GM19025 (cell line): ENCODE measurements at regions not wholly inside any gene's neighbourhood (a gene's known extent, or its start where the extent isn't known, plus 50 kb on each side); places are given as distances from the start of the nearest gene placed in this dataset.

Source experiments
- ATAC-seq: cut with Tn5 transposase; IDR thresholded peaks from one replicate; pipeline ENCODE4 v1.9.1; 2021; ENCODE audit warnings: mild to moderate bottlenecking, low read depth, moderate library complexity; ENCODE audit not compliant: unreplicated experiment

DNA sequence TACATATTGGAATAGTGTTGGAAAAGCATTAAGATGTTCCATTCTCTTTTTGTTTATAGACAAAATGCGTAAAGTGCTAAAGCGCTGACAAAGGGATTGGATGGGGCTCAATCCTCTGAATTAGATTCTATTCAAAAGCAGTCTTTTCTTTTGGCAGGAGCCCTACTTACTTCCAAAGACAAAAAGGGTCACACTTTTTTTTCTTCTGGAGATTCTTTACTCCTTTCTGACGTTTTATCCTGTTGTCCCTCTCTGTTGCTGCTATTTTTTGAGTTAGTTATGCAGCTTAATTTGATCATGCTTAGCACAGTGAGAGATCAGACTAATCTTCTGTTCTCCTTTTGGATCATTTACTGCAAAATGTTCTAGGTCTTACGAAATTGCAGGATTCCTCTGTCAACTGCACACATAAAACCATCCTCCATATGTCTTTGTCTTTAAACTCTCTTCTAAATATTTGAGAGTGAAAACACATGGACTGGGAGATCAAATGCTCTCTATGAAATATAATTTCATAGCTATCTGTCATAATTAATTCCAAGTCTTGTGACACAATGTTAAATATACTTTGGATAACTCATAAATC, 656.4 kb upstream of the ADGRL2 start:
- no peak for ATAC-seq

DNA sequence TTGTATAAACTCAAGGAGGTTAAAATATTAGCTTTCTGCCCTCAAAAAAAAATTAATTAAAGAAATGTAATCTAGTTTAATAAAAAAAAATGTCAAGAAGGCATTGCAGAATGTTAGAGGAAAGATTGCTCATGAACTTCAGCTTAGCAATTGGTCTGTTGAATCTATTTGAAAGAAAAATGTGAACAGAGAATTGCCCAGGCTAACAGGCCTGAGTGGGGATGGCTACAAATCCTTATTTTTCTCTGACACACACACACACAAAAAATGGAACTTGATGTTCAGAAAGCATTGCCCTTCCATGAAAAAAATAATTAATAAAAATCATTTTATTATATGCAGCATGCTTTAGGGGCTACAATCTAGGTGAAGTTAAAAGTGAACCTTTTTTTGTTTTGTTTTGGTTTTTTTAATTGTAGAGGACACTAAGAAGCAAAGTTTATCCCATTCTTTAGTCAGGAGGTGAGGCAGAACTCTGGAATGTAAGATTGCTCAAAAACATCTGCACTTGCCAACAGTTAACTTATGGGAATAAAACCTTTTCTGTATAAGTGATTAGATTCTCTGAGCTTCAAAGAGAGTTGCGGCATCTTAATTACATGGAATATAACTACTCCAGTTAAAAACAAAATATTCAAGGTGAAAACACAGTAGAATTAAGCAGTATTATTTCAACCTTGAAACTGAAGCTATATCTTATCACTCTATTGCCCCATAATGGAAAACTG, 658.5 kb upstream of the ADGRL2 start:
- ATAC-seq: no peak

DNA sequence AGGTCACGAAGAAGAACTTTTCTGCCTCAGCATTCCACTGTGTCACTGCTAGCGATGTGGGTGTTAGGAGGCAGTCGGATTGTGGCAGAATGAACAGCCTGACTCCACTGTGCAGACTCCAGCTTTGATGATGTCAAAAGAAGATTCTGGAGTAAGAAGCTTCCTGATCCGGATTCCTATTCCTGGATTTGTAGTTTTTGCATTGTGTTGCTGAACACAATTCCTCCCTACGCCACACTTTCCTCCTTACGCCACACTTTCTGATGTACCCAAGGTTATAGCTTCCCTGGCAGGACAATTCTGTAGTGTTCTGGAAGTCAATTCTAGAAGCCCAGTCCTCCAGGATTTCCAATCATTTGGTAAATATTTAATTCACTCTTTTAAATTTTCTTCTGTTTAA, 665.2 kb upstream of the ADGRL2 start:
- no peak for ATAC-seq

DNA sequence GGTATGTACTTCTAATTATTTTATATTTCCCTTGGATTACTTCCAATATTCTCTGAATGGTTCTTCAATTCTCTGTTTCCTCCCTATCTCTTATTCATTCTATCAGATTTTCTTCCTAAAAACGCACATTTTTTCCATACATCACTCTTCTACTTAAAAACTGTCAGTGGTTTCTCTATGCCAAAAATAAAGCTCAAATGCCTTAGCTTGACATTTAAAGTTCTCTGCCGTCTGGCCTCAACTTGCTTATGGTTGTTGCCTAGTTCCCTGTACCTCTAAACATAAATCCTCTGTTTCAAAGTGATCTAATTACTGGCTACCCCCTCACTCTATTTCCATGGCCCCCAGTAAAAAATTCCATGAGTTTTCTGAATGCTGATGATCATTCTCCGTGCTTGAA, 671.0 kb upstream of the ADGRL2 start:
- ATAC-seq: no peak

DNA sequence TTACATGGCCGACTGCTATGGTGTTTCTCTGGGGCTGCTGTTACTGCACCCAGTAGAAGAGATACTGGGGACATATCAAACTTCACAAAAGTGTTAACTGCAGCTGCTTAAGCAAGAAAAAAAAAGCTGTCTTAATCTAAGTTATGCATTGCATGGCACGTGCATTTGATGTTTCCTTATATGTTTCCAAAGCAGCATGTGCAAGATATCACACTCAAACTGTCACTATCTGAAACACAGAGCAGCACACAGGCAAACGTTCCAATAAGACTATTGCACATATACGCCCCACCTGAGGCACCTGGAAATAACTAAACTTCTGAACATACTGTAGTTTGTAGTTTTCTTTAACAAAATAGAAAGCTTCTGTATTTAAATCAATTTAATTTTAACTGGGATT, 671.4 kb upstream of the ADGRL2 start:
- ATAC-seq: no peak

DNA sequence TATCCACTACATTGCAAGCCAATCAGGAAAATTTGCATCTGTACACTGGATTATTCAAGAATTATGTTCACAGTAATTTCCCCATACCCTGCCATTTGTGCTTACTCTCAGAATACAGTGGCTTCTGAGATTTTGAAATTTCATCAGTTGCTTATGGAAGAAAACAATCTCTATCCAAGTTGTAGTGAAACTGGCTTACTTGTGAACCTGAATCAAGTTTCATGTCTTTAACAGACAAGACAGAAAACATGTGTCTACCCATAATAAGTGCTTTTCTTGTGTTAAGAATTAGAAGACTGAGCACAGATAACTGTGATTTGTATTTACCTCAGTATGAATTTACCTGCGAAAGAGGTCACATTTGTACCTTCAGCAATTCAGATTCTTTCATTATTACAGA, 672.7 kb upstream of the ADGRL2 start:
- no peak for ATAC-seq

DNA sequence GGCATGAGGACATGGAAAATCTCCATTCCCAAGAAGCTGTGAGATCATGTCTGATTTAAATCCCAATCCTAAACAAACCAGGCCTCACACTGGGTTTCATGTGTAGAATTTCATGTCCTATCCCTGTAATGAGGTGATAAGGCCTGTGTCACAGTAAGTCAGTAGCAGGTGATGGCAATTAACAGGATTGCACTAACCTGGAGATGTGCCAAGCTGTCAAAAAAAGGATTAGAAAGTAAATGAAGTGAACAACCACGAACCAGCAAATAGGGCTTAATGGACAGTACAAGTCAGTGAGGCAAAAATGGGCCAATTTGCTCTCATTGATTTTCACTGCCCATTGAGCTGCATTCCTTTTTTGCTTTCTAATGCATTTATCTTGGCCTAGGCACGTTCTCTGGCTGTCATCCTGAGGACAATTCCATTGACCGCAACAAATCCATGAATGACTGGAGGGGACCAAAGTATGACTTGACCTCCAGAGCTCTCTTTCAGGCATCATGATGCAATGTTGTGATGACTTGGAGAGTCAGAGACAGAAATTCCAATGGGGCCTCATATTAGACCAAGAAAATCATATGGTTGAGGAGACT, 673.6 kb upstream of the ADGRL2 start:
- ATAC-seq: no peak

DNA sequence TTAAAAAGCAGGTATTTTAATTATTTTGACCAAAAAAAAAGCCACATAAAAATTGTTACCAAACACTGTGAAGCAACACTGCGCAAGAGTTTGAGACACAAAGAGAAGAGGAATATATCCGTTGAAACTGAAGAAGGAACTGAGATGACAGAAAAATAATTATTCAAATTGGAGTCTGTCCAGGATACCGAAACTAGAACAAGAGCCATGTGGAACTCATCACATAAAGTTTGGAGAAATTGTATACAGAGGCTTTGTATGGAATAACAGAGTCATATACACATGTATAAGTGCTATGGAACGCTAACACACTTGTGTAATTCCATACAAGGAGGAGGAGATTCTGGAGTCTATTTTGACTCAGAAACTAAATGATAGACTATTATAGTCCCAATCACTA, 675.1 kb upstream of the ADGRL2 start:
- no peak for ATAC-seq

DNA sequence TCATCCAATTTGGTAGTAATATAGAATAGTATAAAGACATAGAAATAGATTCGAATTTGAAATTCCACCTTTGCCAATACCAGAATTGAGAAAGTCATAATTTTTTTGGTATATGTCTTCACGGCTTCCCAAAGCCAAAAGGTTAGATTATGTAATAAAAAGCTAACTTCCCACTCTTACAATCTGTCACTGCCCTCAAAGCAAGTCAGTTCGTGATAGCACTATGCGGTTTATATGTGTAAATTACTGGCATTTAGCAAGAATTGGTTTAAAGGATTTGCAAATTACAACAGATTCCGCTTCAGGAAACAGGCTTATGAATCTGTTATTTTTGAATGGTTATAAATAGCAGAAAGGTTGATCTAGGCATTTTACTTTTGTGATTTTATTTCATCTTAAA, 679.4 kb upstream of the ADGRL2 start:
- no peak for ATAC-seq

DNA sequence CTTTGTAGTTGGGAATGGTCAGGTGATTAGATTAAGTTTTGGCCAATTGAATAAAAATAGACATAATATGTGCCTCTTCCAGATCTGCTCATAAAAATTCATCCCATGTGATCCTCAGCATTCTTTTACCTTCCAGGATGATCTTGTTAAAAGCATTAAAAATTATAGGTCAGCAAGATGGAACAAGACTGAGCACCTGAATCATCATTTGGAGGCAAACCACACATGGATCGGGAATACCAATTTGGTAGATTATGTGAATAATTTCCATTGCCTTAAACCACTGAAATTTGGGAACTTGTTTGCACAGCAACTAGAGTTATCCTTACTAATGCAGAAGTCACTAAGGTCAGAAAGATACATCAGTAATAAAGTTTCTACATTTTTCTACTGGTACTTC, 681.4 kb upstream of the ADGRL2 start:
- no peak for ATAC-seq

DNA sequence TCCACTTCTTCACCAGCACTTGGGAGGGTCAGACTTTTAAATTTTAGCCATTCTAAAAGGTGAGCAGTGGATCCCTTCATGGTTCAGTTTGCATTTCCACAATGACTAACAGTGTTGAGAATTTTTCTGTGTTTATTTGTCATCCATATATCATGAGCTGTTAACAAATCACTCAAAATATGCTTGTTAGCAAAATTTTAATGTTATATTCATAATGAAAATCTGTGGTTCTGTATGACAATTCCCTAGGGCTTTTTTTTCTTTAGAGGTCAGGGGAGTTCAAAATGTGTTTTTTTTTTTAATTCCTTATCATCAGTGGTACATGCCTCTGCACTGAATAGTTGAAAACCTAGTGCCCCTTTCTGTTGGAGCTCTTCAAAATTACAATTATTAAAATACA, 682.2 kb upstream of the ADGRL2 start:
- ATAC-seq: no peak

DNA sequence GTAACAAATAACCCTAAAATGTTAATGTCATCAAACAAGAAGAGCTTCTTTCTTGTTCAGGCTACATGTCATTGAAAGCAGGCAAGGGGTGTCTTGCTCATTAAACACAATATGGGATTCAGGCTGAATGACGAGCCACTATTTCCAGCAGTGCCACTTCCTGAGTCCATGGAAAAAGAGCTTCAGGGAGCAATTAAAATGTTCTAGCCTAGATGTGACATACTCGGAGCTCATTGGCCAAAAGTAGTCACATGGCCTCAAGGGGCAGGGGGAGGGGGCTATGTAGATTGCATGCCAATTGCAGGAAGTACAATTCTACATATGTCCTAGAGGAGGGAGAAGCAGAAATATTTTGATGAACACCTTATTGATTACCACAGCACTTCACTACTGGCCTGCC, 685.3 kb upstream of the ADGRL2 start:
- no peak for ATAC-seq

DNA sequence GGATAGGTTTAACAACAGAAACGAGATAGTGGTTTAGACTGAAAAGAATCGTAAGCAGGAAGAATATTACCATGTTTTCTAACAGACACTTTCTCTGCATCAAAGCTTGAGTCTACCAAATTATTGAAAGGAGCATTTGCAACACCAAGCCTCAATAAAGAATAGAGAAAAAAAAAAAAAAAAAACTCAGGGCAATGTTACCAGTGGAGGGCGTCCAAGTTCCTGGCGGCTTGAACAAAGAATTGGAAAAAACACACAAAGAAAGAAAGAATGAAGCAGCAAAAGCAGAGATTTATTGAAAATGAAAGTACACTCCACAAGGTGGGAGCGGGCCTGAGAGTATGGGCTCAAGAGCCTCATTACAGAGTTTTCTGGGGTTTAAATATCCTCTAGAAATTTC, 686.5 kb upstream of the ADGRL2 start:
- ATAC-seq: no peak

DNA sequence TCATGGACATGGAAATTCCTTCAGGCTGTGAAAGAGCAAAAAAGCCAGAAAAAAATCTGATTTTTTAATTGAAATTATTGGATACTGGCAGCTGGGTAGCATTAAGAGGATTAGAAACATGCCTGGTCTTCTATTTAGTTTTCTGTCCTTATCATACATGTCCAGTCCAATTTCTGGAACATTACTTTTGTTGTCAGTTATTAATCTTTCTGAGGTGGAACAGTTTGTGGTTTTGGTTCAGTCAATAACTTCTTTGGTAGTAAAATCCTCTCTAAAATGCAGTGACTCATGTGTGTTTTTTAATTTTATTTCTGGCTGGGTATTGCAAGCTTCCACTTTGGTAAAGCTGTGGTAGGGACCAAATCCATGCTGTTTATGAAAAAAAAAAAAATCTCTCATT, 687.0 kb upstream of the ADGRL2 start:
- no peak for ATAC-seq

DNA sequence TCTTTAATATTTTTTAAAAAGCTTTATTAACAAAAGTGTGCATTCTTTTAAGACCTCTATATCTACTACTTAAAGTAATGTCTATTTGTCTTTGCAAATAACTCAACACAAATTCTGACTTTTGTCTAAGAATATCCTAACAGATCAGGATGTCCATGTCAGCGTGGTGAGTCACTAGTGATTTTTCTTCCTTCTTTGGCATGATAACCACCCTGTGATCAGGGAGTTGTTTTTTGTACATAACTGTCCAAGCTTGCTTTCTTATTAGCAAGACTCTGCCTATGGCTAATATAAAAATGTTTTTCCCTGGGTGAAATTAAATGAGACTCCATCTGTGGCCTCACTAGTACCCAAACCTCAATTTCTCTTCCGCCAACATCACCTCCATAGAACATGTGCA, 688.9 kb upstream of the ADGRL2 start:
- ATAC-seq: no peak

DNA sequence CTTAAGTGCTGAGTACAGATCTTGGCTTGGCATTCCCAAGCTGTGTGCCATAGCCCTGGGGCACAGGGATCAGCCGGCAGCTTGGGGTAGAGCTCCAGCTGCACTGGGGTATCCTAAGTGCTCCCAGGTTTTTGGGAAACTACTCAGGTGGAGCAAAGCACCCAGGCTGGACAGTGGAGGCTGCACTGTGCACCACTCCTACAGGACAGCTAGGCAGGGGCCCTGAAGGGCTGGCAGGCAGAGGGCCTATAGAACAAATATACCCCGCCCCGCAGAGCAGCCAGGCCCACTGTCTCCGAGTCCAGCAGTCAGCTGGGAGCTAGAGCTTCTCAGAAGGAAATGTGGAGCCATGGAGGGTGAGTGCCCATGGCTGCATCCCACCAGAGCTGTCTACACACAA, 691.7 kb upstream of the ADGRL2 start:
- ATAC-seq: no peak

DNA sequence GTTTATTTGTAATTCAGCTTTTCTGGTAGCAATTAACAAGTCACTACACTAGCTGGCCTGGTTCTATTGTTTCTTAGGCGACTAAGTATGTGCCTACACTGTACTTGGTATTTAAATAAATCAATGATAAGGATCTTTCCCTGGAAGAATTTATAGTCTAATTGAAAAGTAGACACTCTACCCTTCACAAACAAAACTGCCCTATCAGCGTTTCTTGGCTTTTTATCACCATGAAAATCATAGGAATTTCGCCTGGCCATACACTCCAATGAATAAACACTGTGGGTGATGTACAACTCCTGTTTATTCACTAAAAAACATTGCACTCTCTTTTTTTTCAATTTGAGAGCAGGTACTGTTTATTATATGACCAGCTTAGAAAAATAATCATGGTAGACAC, 702.9 kb upstream of the ADGRL2 start:
- ATAC-seq: no peak

DNA sequence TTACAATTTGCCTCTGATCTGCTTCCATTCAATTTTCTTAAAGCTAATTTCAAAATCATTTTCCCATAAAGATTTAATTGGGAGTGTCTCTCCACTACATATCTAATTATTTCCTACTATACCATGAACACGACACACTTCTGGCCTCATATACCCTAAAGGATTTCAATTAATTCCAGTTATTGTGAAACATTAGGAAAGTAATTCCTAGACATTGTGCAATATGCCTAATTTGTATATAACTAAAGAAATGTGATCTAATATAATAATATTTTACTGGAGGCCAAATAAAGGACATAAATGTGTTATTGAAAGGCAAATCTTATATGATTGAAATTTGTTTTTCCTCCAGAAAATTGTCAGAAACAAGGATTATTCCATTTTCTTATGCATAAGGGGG, 727.2 kb upstream of the ADGRL2 start:
- ATAC-seq: no peak

DNA sequence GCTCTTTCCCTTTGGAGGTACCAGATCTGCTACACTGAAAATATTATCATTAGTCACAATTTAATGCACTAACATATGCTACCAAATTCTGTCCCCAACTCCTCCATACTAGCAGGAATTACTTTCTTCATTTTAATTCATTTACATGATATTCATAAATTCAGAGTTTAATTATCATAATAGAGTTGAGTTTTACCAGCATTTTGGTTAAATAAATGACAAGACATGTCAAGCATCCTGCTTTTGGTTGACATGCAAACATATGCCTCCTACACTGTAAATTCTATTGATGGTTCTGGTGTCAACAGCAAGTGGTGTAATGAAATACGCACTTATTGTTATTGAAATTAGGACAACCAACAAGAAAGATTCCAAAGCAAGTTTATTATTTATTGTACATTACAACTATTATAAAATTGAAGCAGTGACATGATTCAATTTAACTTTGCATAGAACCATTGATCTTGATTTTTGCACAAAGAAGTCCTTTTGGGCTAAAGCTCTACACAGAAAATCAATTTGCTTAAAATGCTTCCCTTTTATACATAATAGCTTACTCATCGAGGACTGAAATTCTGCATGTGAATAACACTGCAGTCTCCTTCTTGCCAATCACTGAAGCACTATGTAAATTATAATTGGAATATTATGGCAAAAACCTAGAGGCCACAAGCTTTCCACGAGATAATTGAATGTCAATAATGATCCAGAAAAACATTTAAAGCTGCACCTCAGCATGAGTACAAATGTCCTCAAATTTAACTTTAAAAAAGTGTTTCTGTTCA, 728.6 kb upstream of the ADGRL2 start:
- no peak for ATAC-seq

DNA sequence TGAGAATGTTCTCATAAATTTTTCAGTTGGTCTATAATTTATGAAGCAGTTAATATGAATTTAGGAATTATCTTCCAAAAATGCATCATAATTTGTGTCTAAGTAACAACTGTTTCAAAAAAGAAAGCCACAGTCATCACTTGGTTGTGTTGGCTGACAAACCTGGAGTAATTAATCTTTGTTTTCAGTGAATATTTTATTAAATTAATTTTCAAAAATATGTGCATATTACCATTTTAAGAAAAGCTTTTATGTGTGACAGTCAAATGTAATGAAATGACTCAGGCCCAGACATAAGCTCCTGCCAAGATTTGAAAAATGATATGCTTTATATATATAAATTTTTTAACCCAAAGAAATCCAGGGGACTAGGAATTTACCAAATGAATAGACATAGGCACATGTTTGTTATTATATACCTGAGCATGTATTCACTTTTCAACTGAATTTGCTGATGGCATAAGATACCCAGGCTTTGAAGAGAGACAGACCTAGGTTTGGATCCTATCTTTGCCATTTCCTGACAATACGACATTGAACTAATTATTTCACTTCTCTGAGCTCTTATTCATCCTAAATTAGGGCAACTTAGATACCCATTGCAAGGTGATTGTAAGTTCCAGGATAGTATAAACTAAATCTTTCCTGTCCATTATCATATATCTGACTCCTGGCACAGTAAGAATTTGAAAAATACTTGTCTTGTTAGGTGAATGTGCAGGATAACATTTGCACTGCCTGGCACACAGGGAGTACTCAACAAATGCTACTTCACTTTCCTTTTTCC, 729.5 kb upstream of the ADGRL2 start:
- no peak for ATAC-seq

DNA sequence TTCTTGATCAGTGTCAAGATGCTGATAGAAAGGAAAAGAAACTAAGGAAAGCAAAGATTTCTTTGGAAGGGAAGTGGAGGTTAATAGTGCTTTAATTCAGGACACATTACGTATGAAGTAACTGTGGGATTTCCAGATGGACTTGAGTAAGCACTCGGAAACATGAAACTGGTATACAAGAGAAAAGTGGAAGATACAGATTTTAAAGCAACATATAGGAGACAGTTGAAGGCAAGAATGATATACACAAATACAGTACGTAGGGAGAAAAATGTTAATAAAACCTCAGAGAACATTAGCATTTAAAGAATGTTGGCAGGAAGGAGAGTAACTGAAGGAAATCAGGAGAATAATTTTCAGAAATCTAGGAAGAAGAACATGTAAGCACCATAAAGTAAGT, 730.9 kb upstream of the ADGRL2 start:
- no peak for ATAC-seq
